Activated T-cell treated with anti-CD3 and anti-CD28 coated beads, Interleukin-2, amount 50 U/mL, for 24 hours (primary cell): ENCODE measurements at regions not wholly inside any gene's neighbourhood (a gene's known extent, or its start where the extent isn't known, plus 50 kb on each side); places are given as distances from the start of the nearest gene placed in this dataset.

ENCODE experiments used
- DNase-seq: peaks from one replicate; pipeline ENCODE4 v3.0.0-alpha.2; 2020
- H3K27ac Mint-ChIP-seq: 2 replicates; pipeline ENCODE4 v1.8.0; 2020; ENCODE audit warnings: mild to moderate bottlenecking, mixed read lengths
- H3K27me3 Mint-ChIP-seq: 2 replicates; pipeline ENCODE4 v1.8.0; 2020; ENCODE audit warnings: mixed read lengths
- H3K36me3 Mint-ChIP-seq: 2 replicates; pipeline ENCODE4 v1.8.0; 2020; ENCODE audit warnings: low read depth, mixed read lengths
- H3K4me1 Mint-ChIP-seq: 2 replicates; pipeline ENCODE4 v1.8.0; 2020; ENCODE audit warnings: low read depth, mixed read lengths
- H3K4me3 Mint-ChIP-seq: 2 replicates; pipeline ENCODE4 v1.8.0; 2020; ENCODE audit warnings: mild to moderate bottlenecking, moderate library complexity, mixed read lengths
- H3K9me3 Mint-ChIP-seq: 2 replicates; pipeline ENCODE4 v1.8.0; 2020; ENCODE audit warnings: mixed read lengths

DNA sequence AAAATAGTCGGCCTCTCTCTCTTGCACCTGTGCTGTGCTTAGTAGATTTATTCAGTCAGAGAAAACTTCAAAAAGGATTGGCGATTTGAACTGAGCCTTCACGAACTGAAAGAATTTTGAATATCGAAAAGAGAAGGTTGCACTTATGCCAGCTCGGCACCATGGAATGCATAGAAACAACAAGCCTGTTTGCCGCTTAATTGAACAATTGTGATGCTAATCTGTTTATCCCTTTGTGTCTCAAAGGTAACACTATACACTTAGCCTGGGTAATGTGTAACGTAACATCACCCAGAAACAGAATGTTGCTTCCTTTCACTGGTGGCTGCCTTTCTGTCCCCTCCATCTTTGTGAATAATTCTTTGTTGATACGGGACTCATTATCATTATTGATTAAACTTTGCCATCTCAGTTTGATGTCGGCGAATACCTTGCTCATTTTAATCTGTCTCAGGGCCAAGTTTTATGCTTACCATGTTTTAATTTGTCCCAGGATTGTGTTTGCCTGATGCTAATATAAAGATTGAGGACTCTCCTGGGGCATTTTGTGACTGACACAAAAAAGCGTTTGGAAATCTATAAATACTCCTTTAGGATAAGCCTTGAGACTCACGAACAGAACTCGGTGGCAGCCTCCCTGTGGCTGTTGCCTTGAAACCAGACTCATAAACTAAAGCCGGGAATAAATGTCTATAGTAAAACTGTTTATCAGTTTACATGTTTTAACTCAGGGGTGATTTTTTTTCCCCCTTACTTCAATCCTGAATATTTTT lies 400.5 kb downstream of the RAPGEF2 start:
- H3K4me1 Mint-ChIP-seq = no peaks in the 10 kb centered on the region
- H3K27ac Mint-ChIP-seq = no peak overlapping the region
- DNase-seq = no peak
- H3K36me3 Mint-ChIP-seq = no peaks in the 10 kb centered on the region
- no peaks in the 10 kb centered on the region for H3K9me3 Mint-ChIP-seq
- no peak overlapping the region for H3K4me3 Mint-ChIP-seq
- peaks cover 2% of the 10 kb centered on the region for H3K27me3 Mint-ChIP-seq

- H3K36me3 Mint-ChIP-seq = no peaks in the 10 kb centered on the region
- H3K4me1 Mint-ChIP-seq = no peaks in the 10 kb centered on the region
- no peak overlapping the region for H3K27ac Mint-ChIP-seq
- no peak for DNase-seq
- no peaks in the 10 kb centered on the region for H3K9me3 Mint-ChIP-seq
- H3K27me3 Mint-ChIP-seq = peaks cover 2% of the 10 kb centered on the region
- no peak overlapping the region for H3K4me3 Mint-ChIP-seq
Observed at GRCh38 chr4:159504684-159505083, 401.8 kb downstream of the RAPGEF2 start.

DNA sequence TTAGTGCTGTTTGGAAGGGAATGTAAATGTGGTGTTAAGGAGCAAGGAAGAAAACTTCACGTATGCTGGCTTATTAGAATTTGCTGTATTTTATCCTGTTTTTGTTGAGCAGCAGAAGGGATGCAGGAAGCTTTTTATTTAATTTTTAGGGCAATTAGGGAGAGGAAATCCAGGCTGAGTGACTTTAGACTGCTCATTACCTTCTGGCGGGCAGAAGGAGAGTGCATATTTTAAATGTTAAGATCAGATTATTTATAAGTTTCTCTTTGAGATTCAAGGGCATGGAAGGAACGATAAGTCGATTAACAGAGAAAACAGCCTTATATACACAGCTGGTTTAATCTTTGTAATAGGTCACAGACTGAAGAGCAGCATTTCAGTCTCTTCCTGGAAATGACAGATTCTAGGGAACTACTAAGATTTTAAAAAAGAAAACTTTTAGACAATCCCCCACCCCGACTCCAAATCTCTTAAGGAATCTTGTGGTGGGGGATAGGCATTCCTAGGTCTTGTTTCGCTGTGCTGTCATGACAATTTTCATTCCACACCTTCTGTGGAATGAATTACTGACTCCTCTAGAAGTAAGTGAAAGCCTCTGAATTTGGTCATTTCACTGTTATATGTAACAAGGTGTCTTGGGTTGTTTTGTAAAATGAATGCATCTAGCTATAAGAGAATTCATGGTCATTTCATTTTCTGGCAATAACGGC lies 402.5 kb downstream of the RAPGEF2 start:
- Mint-ChIP-seq H3K4me3 (no peak overlapping the region), H3K36me3 (no peaks in the 10 kb centered on the region), H3K4me1 (no peaks in the 10 kb centered on the region), H3K9me3 (no peaks in the 10 kb centered on the region), H3K27me3 (peaks cover 2% of the 10 kb centered on the region), H3K27ac (no peak overlapping the region)
- no peak for DNase-seq

GRCh38 chr4:159506801-159507517 lies 404.1 kb downstream of the RAPGEF2 start:
- Mint-ChIP-seq H3K4me3 (no peak overlapping the region), H3K36me3 (no peaks in the 10 kb centered on the region), H3K9me3 (no peaks in the 10 kb centered on the region), H3K4me1 (no peaks in the 10 kb centered on the region), H3K27me3 (peaks cover 2% of the 10 kb centered on the region), H3K27ac (no peak overlapping the region)
- DNase-seq = no peak

- H3K36me3 Mint-ChIP-seq = no peaks in the 10 kb centered on the region
- no peak for DNase-seq
Observed at GRCh38 chr4:159508917-159509500, 406.1 kb downstream of the RAPGEF2 start.

GRCh38 chr4:159512348-159512747 lies 409.5 kb downstream of the RAPGEF2 start:
- Mint-ChIP-seq H3K9me3 (no peaks in the 10 kb centered on the region), H3K4me1 (no peaks in the 10 kb centered on the region), H3K4me3 (no peak overlapping the region), H3K27ac (no peak overlapping the region), H3K36me3 (no peaks in the 10 kb centered on the region), H3K27me3 (no peaks in the 10 kb centered on the region)
- DNase-seq = no peak

More at GRCh38 chr4:159508917-159509500, 406.1 kb downstream of the RAPGEF2 start:
- Mint-ChIP-seq H3K9me3 (no peaks in the 10 kb centered on the region), H3K27me3 (peaks cover 2% of the 10 kb centered on the region), H3K27ac (no peak overlapping the region), H3K4me1 (no peaks in the 10 kb centered on the region), H3K4me3 (no peak overlapping the region)

DNA sequence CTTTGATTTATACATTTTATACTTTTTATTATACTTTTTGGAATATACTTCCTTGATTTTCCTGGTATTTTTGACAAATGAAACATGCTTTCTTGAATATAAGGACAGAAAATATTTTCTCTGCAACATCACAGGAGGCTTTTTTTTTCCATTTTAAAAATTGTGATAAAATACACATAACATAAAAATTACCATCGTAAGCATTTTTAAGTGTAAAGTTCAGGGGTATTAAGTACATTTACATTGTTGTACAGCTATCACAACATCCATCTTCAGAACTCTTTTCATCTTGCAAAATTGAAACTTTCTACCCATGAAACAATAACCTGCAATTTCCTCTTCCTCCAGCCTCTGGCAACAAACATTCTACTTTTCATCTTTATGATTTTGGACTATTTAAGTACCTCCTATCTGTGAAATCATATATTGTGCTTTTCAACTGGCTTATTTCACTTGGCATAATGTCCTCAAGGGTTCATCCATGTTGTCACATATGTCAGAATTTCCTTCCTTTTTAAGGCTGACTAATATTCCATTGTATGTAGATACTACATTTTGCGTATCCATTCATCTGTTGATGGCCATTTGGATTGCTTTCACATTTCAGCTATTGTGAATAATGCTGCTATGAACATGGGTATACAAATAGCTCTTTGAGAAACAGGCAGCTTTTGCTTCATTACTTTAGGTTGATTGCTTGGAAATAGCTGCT lies 412.6 kb downstream of the RAPGEF2 start:
- H3K4me1 Mint-ChIP-seq = no peaks in the 10 kb centered on the region
- DNase-seq = no peak
- no peaks in the 10 kb centered on the region for H3K27me3 Mint-ChIP-seq
- H3K4me3 Mint-ChIP-seq = no peak overlapping the region
- H3K36me3 Mint-ChIP-seq = no peaks in the 10 kb centered on the region
- no peaks in the 10 kb centered on the region for H3K9me3 Mint-ChIP-seq
- H3K27ac Mint-ChIP-seq = no peak overlapping the region

DNA sequence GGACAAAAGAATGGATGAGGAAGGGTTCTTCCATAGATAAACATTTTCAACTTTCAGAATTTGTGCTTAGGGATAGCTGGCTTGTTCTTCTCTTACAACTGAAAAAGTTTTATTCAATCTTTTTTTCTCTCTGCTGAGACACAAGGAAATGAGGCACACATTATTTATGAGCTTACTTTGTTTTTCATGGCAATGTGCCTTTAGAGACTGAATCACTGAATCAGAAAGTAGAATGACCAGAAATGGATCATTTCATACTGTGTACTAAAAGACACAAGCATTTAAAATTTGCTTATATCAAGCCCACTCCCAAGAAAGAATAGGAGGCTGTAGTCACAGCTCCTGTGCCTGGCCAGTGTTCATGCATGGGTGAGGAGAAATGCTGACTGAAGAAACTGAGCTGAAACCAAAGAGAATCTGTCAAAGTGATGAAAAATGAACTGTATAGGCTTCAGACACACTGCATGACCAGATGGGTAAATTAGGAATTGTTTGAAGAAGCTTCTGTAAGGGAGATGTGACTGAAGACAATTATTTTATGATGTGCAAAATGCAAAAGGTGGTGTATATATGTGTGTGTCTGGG lies 413.8 kb downstream of the RAPGEF2 start:
- H3K9me3 Mint-ChIP-seq = no peaks in the 10 kb centered on the region
- DNase-seq = no peak

GRCh38 chr4:159520074-159520473 lies 417.2 kb downstream of the RAPGEF2 start:
- DNase-seq = no peak
- Mint-ChIP-seq H3K36me3 (no peaks in the 10 kb centered on the region), H3K4me1 (no peaks in the 10 kb centered on the region), H3K4me3 (no peak overlapping the region), H3K27me3 (no peaks in the 10 kb centered on the region), H3K27ac (no peak overlapping the region), H3K9me3 (no peaks in the 10 kb centered on the region)

More for the DNA sequence above, 413.8 kb downstream of the RAPGEF2 start:
- no peak overlapping the region for H3K27ac Mint-ChIP-seq
- no peaks in the 10 kb centered on the region for H3K27me3 Mint-ChIP-seq
- H3K4me3 Mint-ChIP-seq = no peak overlapping the region
- no peaks in the 10 kb centered on the region for H3K4me1 Mint-ChIP-seq
- no peaks in the 10 kb centered on the region for H3K36me3 Mint-ChIP-seq

DNA sequence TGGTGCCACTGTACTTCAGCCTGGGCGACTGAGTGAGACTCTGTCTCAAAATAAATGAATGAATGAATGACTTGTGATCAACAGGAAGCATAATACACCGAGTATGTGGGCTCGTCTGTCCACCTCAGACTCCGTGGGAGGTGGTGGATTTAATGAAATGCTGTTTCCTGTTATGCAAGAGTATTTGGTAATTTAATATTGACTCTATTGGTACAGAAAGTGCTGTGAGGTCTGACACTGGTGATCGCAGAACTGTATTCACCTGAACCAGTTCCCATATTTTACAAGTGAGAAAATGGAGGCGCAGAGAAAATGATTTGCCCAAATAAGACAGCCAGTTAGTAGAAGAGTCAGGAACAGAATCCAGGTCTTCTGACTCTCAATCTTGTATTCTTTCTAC lies 423.3 kb downstream of the RAPGEF2 start:
- H3K27me3 Mint-ChIP-seq = no peaks in the 10 kb centered on the region
- H3K9me3 Mint-ChIP-seq = peaks cover 4% of the 10 kb centered on the region
- no peak for DNase-seq
- no peaks in the 10 kb centered on the region for H3K36me3 Mint-ChIP-seq
- no peak overlapping the region for H3K27ac Mint-ChIP-seq
- H3K4me1 Mint-ChIP-seq = no peaks in the 10 kb centered on the region
- no peak overlapping the region for H3K4me3 Mint-ChIP-seq

- no peaks in the 10 kb centered on the region for H3K36me3 Mint-ChIP-seq
- no peak for DNase-seq
- H3K27me3 Mint-ChIP-seq = no peaks in the 10 kb centered on the region
- no peak overlapping the region for H3K4me3 Mint-ChIP-seq
- no peaks in the 10 kb centered on the region for H3K4me1 Mint-ChIP-seq
- H3K9me3 Mint-ChIP-seq = peaks cover 18% of the 10 kb centered on the region
- no peak overlapping the region for H3K27ac Mint-ChIP-seq
Observed at GRCh38 chr4:159534655-159535054, 431.8 kb downstream of the RAPGEF2 start.

GRCh38 chr4:159538556-159538955 lies 435.7 kb downstream of the RAPGEF2 start:
- DNase-seq = no peak
- H3K27me3 Mint-ChIP-seq = no peaks in the 10 kb centered on the region
- no peak overlapping the region for H3K4me3 Mint-ChIP-seq
- no peak overlapping the region for H3K27ac Mint-ChIP-seq
- H3K4me1 Mint-ChIP-seq = no peaks in the 10 kb centered on the region
- no peaks in the 10 kb centered on the region for H3K36me3 Mint-ChIP-seq
- peaks cover 18% of the 10 kb centered on the region for H3K9me3 Mint-ChIP-seq

DNA sequence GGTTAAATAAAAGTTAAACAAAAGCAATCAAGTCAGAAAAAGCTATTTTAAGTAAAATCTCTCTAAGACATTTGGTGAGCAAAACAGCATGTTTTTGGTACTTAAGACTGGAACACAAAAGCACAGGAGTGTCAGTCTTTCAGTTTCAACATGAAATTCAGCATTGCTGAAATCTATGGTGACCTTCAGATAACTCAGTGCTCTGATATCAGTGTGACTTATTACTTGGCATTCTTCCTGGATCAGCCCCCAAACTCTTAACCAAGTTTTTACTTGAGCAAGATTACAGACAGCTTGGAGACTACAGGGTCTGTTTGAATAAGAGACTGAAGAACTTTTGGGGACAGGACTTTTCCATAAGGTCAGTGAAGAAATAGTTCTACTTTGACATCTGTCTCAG lies 437.2 kb downstream of the RAPGEF2 start:
- no peak for DNase-seq
- no peaks in the 10 kb centered on the region for H3K27me3 Mint-ChIP-seq
- no peak overlapping the region for H3K4me3 Mint-ChIP-seq
- H3K9me3 Mint-ChIP-seq = peaks cover 17% of the 10 kb centered on the region
- no peak overlapping the region for H3K27ac Mint-ChIP-seq
- H3K4me1 Mint-ChIP-seq = no peaks in the 10 kb centered on the region
- no peaks in the 10 kb centered on the region for H3K36me3 Mint-ChIP-seq

DNA sequence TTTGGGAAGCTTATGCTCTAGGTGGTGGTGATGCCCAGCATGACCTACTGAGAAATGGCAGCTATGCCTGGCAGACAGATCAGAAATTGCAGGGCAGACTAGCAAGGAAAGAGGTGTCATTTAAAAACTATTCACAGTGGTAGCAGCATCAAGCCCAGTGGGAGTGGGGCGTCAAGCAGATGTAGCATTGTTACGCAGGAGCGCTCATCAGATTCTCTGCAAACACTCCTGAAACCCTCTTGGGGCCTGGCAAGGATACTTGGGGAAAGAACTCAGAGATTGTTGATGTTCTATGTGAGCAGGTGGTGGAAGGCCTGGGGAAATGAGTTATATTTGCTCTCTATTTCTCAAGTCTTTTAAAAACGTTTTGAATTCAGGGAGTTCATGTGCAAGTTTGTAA lies 437.6 kb downstream of the RAPGEF2 start:
- no peak overlapping the region for H3K27ac Mint-ChIP-seq
- no peak overlapping the region for H3K4me3 Mint-ChIP-seq
- H3K4me1 Mint-ChIP-seq = no peaks in the 10 kb centered on the region
- DNase-seq = no peak
- H3K36me3 Mint-ChIP-seq = no peaks in the 10 kb centered on the region
- H3K27me3 Mint-ChIP-seq = no peaks in the 10 kb centered on the region
- peaks cover 14% of the 10 kb centered on the region for H3K9me3 Mint-ChIP-seq
